Caco-2 (cell line): ENCODE measurements at regions not wholly inside any gene's neighbourhood (a gene's known extent, or its start where the extent isn't known, plus 50 kb on each side); places are given as distances from the start of the nearest gene placed in this dataset.

Experiments
- BruUV-seq: library from RNA; stranded (reverse); fragments of 400-500 nt; replicated peaks from 2 replicates; lab custom pipeline; 2021; lab: Mats Ljungman, UMichigan
- CTCF ChIA-PET: fragments of 300-600 bp; sonication (Branson Sonifier 250); formaldehyde crosslinking; loops from one replicate; lab custom pipeline; 2022; ENCODE audit warnings: antibody characterized with exemption; lab: Charles Lee
- POLR2A ChIA-PET: fragments of 300-600 bp; sonication (Branson Sonifier 250); formaldehyde crosslinking; loops from one replicate; lab custom pipeline; 2022; ENCODE audit warnings: antibody characterized with exemption; lab: Charles Lee
- DNase-seq, 2 experiments: peaks; one replicate each; pipeline versions ENCODE4 v3.0.0 to v3.0.0-alpha.2; 2020 to 2022
- H3K27me3 ChIP-seq: replicated peaks from 2 replicates; pipeline ENCODE4 v1.6.0; 2011; ENCODE audit warnings: low read length; ENCODE audit not compliant: control insufficient read depth, insufficient read depth
- H3K36me3 ChIP-seq: 2 replicates; pipeline ENCODE4 v1.5.1; 2011; ENCODE audit warnings: low read length; ENCODE audit not compliant: control insufficient read depth, insufficient read depth
- H3K4me1 ChIP-seq: fragments of 250-450 bp; sonication (Bioruptor Pico); 2 replicates; pipeline ENCODE4 v1.5.1; 2020; ENCODE audit warnings: mild to moderate bottlenecking
- H3K4me3 ChIP-seq: 2 replicates; pipeline ENCODE4 v1.5.1; 2011; ENCODE audit warnings: low read depth, mild to moderate bottlenecking, control low read depth, low read length
- H3K9me3 ChIP-seq: fragments of 250-450 bp; sonication (Bioruptor Pico); 2 replicates; pipeline ENCODE4 v1.5.1; 2020; ENCODE audit warnings: mild to moderate bottlenecking, moderate library complexity
- H3K27ac Mint-ChIP-seq: one replicate; pipeline ENCODE4 v1.8.0; 2022; ENCODE audit warnings: mixed read lengths; ENCODE audit not compliant: unreplicated experiment
- H3K27me3 Mint-ChIP-seq: one replicate; pipeline ENCODE4 v1.8.0; 2022; ENCODE audit warnings: mixed read lengths; ENCODE audit not compliant: insufficient read depth, unreplicated experiment
- H3K36me3 Mint-ChIP-seq: one replicate; pipeline ENCODE4 v1.8.0; 2022; ENCODE audit warnings: mild to moderate bottlenecking, mixed read lengths; ENCODE audit not compliant: insufficient read depth, unreplicated experiment
- H3K4me1 Mint-ChIP-seq: one replicate; pipeline ENCODE4 v1.8.0; 2022; ENCODE audit warnings: low read depth, mixed read lengths; ENCODE audit not compliant: unreplicated experiment
- H3K4me3 Mint-ChIP-seq: one replicate; pipeline ENCODE4 v1.8.0; 2022; ENCODE audit warnings: mild to moderate bottlenecking, moderate library complexity, mixed read lengths; ENCODE audit not compliant: unreplicated experiment
- H3K9me3 Mint-ChIP-seq: one replicate; pipeline ENCODE4 v1.8.0; 2022; ENCODE audit warnings: mixed read lengths; ENCODE audit not compliant: unreplicated experiment
- CTCF ChIP-seq, 2 experiments: fragments of 200-600 bp in 1 of 2; IDR thresholded peaks; 1 replicate in 1 of 2; 2 replicates in 1 of 2; pipeline versions ENCODE4 v1.5.1 to v1.8.0; 2011 to 2022; ENCODE audit warnings: antibody characterized with exemption in 1 of 2, control low read depth in 1 of 2, inconsistent platforms in 1 of 2, low read depth in 1 of 2, low read length in 1 of 2, mild to moderate bottlenecking in 1 of 2, moderate library complexity in 1 of 2; ENCODE audit not compliant: insufficient read depth in 1 of 2, severe bottlenecking in 1 of 2, unreplicated experiment in 1 of 2
- intact Hi-C: fragments of 100-400 bp; cut with micrococcal nuclease; formaldehyde crosslinking; loops from one replicate; pipeline ENCODE4 v1.10.0; 2022; ENCODE audit not compliant: unreplicated experiment

GRCh38 chr11:134015556-134015955, 53.3 kb upstream of the JAM3 start:
- ChIA-PET CTCF (interaction anchor here (0.5 kb wide), 1 partner anchor 91 kb away, joined by 3 read pairs; no protein-coding TSS in a partner anchor), POLR2A (no interaction called here)
- peaks cover 1% of the 10 kb centered on the region; the same call in 1 of the 2 replicates for H3K27me3 ChIP-seq
- H3K4me3 ChIP-seq, result no peak overlapping the region
- BruUV-seq, result no TSS peak
- no peaks in the 10 kb centered on the region for H3K36me3 ChIP-seq
- H3K4me1 ChIP-seq, result no peaks in the 10 kb centered on the region
- no peak for TF ChIP-seq CTCF (IDR thresholded peaks at IDR 0.05; ENCODE audit: insufficient read depth in 1 of 2, low read depth in 1 of 2, low read length in 1 of 2, severe bottlenecking in 1 of 2, unreplicated experiment in 1 of 2)
- Mint-ChIP-seq H3K4me1 (no peaks in the 10 kb centered on the region), H3K9me3 (no peaks in the 10 kb centered on the region), H3K27me3 (peaks cover 54% of the 10 kb centered on the region), H3K36me3 (no peaks in the 10 kb centered on the region), H3K27ac (no peak overlapping the region), H3K4me3 (no peak overlapping the region)
- H3K9me3 ChIP-seq, result no peaks in the 10 kb centered on the region
- intact Hi-C loops, result no loop called here
- DNase-seq, result no peak

- ChIA-PET POLR2A (no interaction called here), CTCF (no interaction called here)
- H3K27me3 ChIP-seq, result peaks cover 1% of the 10 kb centered on the region; the same call in 1 of the 2 replicates
- H3K36me3 ChIP-seq, result no peaks in the 10 kb centered on the region
- H3K27me3 Mint-ChIP-seq, result peaks cover 50% of the 10 kb centered on the region
- H3K27ac Mint-ChIP-seq, result no peak overlapping the region
- H3K36me3 Mint-ChIP-seq, result no peaks in the 10 kb centered on the region
- intact Hi-C loops, result no loop called here
- H3K4me3 ChIP-seq, result no peak overlapping the region
- no TSS peak for BruUV-seq
- no peaks in the 10 kb centered on the region for H3K4me1 Mint-ChIP-seq
- no peak for DNase-seq
- no peak overlapping the region for H3K4me3 Mint-ChIP-seq
- no peak for TF ChIP-seq CTCF (IDR thresholded peaks at IDR 0.05; ENCODE audit: insufficient read depth in 1 of 2, low read depth in 1 of 2, low read length in 1 of 2, severe bottlenecking in 1 of 2, unreplicated experiment in 1 of 2)
- H3K9me3 Mint-ChIP-seq, result no peaks in the 10 kb centered on the region
- no peaks in the 10 kb centered on the region for H3K4me1 ChIP-seq
- no peaks in the 10 kb centered on the region for H3K9me3 ChIP-seq
These were observed 51.1 kb upstream of the JAM3 start for GRCh38 chr11:134017511-134018430.
